ENCODE measurements at regions not wholly inside any gene's neighbourhood (a gene's known extent, or its start where the extent isn't known, plus 50 kb on each side); places are given as distances from the start of the nearest gene placed in this dataset.
"Not testable (repeated sequence)": the region's sequence is repeated elsewhere in the genome, so short reads cannot be mapped to it uniquely, and the experiment has no call there.

GRCh38 chr18:47728921-47729320 is 201.5 kb downstream of the SMAD2 start:
- DNase-seq (ENCODE audit: low read depth in 1 of 2, low spot score in 1 of 2) = no peak

DNA sequence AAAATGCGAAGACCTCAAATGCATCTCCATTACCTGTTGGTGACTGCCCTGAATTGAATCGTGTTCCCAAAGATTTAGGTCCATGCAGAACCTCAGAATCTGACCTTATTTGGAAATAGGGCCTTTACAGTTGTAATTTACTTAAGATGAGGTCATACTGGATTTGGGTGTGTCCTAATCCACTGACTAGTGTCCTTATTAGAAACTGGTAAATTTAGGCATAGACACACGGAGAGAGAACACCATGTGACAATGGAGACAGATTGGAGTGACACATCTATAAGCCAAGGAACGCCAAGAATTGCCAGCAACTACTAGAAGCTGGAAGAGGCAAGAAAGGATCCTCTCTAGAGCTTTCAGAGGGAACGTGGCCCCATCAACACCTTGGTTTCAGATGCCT is 203.1 kb downstream of the SMAD2 start:
- DNase-seq (ENCODE audit: low read depth in 1 of 2, low spot score in 1 of 2) = no peak

- no peak for DNase-seq (ENCODE audit: low read depth in 1 of 2, low spot score in 1 of 2)
These were observed 203.9 kb downstream of the SMAD2 start for GRCh38 chr18:47726550-47726949.

DNA sequence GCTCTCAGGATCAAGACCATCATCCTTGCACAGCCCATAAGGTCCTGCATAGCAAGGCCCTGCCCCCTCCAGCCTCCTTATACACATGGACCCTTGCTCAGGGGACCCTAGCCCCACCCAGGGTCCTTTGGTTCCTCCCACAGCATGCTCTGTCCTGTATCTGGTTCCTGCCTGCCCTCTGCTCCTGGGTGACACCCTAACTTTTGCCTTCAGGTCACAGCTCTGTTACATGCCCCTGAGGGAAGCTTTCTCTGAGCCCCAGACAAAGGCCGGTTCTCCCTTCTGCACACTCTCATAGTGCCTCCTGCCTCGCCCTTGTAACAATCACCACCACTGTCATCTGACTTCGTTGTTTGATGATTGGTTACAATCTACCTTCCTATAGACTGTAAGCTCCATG is 204.8 kb downstream of the SMAD2 start:
- no peak for DNase-seq (ENCODE audit: low read depth in 1 of 2, low spot score in 1 of 2)

DNA sequence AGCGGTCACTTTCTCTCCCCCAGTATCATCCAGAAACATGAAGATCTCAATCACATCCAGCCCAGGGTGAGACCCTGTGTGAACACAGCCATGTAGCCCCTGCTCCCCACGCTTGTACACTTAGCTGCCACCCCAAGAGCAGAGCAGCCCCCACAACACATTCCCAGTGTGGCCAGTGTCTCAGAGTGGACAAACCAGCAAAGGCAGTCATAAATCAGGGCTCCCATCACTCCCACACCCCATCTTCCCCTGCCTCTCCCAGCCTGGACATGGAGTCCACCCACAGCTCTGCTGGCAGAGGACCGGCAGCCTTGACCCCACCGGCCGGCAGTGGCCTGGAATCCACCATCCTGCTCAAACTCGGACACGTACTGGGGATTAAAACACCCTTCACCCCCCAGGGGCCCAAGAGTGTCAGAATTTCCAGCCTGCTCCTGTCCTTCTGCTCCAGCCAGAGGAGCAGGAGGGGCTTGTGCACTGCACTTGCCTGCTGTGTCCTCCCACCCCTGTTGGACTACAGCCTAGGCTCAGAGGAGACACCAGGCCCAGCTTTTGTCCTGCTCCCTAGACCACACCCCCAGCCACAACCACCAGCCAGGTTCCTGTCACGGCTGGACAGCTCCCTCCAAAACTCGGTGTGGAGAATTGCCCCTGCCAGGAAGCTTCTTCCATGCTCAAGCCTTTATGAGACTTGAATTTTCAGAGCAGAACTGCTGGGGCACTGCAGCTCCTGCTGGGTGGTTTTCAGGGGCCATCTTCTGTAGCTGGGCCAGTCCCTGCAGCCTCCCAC is 206.1 kb downstream of the SMAD2 start:
- no peak for DNase-seq (ENCODE audit: low read depth in 1 of 2, low spot score in 1 of 2)

- DNase-seq (ENCODE audit: low read depth in 1 of 2, low spot score in 1 of 2) = no peak
These were observed 208.6 kb downstream of the SMAD2 start for GRCh38 chr18:47721876-47722275.

DNA sequence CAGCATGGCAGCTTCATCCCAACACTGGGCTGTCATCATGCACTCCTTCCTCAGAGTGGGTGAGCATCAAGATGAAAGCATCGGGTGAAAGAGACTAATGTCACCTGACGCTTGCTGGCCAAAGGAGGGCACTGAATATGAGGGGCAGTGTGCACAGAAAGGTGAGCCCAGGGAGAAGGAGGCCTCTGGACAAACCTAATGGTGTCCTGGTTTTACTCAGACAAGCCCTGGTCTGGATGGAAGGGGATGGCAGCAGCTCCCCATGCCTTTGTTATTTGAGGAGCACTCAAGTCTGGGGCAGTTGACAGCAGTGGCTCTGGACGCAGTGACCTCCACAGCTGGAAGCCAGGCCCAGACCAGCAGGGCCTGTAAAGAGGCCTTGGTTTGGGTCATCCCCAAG is 209.7 kb downstream of the SMAD2 start:
- no peak for DNase-seq (ENCODE audit: low read depth in 1 of 2, low spot score in 1 of 2)

GRCh38 chr18:47719096-47719780 is 211.2 kb downstream of the SMAD2 start:
- no peak for DNase-seq (ENCODE audit: low read depth in 1 of 2, low spot score in 1 of 2)

DNA sequence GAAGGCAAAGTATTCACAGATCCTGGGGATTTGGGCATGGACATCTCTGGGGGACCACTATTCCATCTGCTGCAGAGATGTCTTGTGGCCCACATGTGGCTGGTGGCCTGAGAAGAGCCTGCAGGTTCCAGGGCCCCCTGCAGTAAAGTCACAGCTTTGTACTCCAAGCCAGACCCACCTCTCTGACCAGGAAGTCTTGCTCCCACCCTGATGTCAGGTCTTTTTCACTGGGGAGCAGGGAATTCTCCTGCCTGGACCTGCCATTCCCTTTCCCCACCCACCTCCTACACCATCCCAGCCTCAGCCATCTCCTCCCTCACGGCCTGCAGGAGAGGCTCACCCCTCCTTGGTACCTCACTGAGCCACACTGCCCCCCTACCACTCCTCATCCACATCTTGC is 211.8 kb downstream of the SMAD2 start:
- no peak for DNase-seq (ENCODE audit: low read depth in 1 of 2, low spot score in 1 of 2)

GRCh38 chr18:47717257-47717656 is 213.2 kb downstream of the SMAD2 start:
- DNase-seq (ENCODE audit: low read depth in 1 of 2, low spot score in 1 of 2) = no peak

DNA sequence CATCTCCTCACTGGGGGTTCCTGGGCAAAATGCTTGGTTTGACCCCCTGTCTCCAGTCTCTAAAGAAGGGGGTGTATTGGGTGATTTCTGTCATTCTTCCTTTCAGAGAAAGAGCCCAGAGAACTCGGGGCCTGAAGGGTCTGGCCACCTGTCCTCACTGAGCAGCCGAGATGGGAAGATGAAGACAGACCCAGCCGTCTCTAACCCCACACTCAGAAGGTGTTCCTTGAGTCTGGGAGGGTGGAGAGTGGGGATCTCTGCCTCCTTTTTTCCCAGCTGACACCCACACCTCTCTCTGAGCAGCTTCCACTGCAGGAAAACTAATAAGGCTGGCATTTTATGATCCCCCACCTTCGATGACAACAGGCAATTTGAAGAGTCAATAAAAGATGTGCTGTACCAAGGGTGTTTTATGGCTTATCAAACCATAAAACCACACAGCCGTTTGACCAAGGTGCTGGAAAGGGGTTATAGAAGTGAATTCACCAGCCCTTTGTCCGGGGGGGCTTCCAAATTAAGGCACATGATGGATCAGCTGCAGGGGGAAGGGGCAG is 213.8 kb downstream of the SMAD2 start:
- no peak for DNase-seq (ENCODE audit: low read depth in 1 of 2, low spot score in 1 of 2)

GRCh38 chr18:47710451-47710850 is 220.0 kb downstream of the SMAD2 start:
- no peak for DNase-seq (ENCODE audit: low read depth in 1 of 2, low spot score in 1 of 2)

- no peak for DNase-seq (ENCODE audit: low read depth in 1 of 2, low spot score in 1 of 2)
These were observed 220.9 kb downstream of the SMAD2 start for GRCh38 chr18:47709556-47709955.

DNA sequence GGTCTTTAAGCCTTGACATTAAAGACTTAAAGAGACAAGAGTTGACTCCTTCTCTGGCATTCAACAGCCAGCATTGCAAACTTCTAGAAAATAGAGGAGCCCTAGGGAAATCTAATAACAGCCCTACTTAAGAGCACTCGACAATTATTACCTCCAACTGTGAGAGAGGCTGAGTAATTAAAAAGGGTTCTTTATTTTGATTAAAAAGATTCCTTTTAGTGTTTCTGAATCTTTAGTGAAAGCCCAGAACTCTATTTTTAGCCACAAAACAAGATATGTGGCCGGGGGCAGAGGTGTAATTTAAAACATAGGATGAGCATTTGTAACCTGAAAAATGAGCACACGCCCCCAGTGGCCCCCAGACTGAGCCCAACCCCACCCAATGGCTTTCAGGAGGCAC is 222.3 kb downstream of the SMAD2 start:
- no peak for DNase-seq (ENCODE audit: low read depth in 1 of 2, low spot score in 1 of 2)

DNA sequence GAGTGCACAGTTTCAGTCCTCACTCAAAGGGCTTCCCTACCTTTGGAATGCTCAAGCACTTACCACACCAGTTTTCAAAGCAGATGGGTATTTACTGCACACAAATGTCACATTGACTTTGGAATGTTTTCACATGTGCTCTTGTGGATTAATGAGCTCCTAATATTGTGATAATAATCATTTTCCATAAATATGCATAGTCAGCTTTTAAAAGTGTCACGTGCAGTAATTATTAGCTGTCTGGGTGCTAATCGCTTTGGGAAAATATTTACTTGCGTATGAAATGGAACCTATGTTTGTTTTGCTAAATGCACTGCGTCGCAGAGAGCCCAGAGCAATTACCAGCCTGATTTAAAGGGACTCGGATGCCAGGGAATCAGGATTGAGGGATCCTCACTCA is 229.3 kb downstream of the SMAD2 start:
- no peak for DNase-seq (ENCODE audit: low read depth in 1 of 2, low spot score in 1 of 2)

GRCh38 chr18:47696870-47697269 is 233.6 kb downstream of the SMAD2 start:
- DNase-seq (ENCODE audit: low read depth in 1 of 2, low spot score in 1 of 2) = no peak

GRCh38 chr18:47691611-47692010 is 238.8 kb downstream of the SMAD2 start:
- DNase-seq (ENCODE audit: low read depth in 1 of 2, low spot score in 1 of 2) = no peak

DNA sequence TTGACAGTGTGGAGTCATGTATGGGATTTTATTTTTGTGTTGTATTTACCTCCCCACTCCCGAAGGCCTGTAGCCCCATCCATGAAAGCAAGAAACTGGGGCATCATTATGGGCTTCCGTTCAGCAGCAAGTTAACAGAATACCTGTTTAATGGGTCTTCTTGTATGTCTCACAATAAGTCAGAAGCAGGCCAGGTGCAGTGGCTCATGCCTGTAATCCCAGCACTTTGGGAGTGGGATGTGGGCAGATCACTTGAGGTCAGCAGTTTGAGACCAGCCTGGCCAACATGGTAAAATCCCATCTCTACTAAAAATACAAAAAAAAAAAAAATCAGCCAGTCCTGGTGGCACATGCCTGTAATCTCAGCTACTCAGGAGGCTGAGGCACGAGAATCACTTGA is 239.7 kb downstream of the SMAD2 start:
- not testable (repeated sequence) for DNase-seq (ENCODE audit: low read depth in 1 of 2, low spot score in 1 of 2)

DNA sequence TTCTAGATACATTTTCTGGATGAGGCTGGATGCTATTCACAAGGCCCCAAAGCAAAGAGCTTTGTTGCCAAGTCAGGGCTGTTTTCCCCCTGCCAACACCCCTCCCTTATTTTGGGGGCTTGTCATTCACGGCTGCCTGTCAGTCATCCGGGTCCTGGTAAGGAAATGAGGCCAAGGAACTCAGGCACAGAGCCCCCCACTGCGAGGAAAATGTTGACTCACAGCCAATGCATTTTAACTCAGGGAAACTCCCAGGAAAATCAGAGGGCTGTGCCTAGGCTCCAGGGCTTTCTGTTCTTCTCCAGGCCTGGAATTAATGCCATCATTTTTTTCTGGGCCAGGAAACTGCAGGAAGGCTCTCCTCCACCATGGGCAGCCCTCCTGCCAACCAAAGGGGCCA is 241.1 kb downstream of the SMAD2 start:
- no peak for DNase-seq (ENCODE audit: low read depth in 1 of 2, low spot score in 1 of 2)

- DNase-seq (ENCODE audit: low read depth in 1 of 2, low spot score in 1 of 2) = no peak
These were observed 243.7 kb downstream of the SMAD2 start for GRCh38 chr18:47686806-47687205.

GRCh38 chr18:47683774-47684173 is 246.7 kb downstream of the SMAD2 start:
- DNase-seq (ENCODE audit: low read depth in 1 of 2, low spot score in 1 of 2) = no peak

DNA sequence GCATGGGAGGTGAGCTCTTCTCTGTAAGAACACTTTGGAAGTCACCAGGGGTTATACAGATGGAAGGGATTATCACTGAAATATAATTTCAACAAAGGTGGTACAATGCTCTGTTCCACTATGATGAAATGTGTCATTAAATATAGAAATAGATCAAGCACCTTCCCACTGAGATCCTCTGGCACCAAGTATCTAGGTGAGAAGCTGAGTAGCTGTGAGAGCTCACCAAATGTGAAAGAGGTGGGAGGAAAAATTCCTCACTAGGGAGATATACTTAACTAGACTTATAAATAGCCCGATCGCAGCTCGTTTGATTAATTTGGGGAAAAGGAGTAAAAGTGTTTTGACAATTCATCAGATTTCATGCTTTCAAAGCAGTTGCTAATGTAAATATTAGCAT is 247.6 kb downstream of the SMAD2 start:
- no peak for DNase-seq (ENCODE audit: low read depth in 1 of 2, low spot score in 1 of 2)

- DNase-seq (ENCODE audit: low read depth in 1 of 2, low spot score in 1 of 2) = no peak
These were observed 250.0 kb downstream of the SMAD2 start for GRCh38 chr18:47680488-47680887.
